SHP77 (cell line): ENCODE measurements at regions not wholly inside any gene's neighbourhood (a gene's known extent, or its start where the extent isn't known, plus 50 kb on each side); places are given as distances from the start of the nearest gene placed in this dataset.

Experiments
- DNase-seq, 2 experiments: peaks; one replicate each; lab custom pipeline; 2025; lab: John Stamatoyannopoulos, UW

DNA sequence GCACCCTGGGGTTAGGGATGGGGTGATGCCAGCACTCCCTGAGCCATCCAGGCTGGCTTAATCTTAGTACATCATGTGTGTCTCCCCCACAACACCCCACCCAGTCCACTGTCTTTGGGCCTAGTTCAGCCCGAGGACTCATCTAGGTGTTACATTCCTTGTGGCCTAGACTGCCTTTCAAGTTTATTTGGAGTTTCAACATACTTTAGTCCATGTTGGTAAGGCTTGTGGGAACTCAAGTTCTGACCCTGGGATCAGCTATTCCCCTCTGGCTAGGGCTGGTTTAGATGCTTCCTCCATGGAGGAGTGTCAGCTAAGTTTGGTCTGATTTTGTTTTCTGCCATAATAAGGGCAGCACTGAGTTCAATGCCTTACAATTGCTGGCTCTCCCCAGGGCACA, 302.4 kb downstream of the SMARCA2 start:
- DNase-seq: no peak

DNA sequence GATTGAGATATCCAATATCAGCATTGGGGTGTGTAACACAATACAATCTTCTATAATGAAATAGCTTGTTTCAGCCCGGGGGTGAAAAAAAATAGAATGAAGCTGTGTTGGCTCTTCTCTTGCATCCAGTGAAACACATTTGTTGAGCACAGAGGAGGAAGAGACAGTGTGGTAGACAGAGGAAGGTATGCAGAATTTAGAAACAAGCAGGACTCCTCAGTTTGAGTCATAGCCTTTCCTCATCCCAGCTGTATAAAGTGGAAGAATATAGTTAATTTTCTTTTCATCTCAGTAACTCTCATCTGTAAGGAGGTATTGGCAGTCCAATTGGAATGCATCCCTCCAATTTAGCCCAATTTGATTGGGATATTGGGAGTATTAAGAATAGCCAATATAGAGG, 302.2 kb upstream of the VLDLR start:
- no peak for DNase-seq

DNA sequence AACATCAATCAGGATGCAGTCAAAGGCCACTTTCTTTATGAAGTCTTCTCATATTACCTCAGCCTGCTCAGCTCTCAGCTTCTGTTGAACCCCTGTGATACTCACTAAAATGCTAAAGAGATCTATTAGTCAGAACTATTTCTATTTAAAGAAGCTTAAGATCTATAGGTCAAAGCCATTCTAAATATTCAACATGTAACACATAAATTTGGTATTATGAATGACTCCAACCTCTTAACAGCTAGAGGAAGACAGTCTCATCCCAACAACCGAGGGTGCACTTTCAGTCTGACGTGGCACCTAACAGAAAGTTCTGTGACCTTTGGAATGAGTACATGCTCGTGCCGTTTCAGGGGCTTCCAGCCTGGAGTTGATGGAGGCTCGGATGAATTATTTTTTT, 301.5 kb upstream of the VLDLR start:
- no peak for DNase-seq

DNA sequence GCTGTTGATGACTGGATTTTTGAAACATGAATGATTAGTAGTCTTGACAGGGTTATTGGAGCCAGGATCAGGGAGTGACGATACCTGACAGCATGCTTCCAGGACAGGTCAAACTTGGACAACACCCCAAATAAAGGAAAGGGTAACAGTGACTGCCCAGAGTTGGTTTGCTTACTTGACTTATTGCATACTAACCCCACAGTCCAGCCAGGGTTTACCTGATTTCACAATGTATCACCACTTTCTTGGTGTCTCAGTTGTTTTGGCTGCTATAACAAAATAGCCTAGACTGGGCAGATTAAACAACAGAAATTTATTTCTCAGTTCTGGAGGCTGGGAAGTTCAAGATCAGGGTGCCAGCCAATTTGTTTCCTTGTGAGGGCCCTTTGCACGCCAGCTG, 301.0 kb upstream of the VLDLR start:
- no peak for DNase-seq

DNA sequence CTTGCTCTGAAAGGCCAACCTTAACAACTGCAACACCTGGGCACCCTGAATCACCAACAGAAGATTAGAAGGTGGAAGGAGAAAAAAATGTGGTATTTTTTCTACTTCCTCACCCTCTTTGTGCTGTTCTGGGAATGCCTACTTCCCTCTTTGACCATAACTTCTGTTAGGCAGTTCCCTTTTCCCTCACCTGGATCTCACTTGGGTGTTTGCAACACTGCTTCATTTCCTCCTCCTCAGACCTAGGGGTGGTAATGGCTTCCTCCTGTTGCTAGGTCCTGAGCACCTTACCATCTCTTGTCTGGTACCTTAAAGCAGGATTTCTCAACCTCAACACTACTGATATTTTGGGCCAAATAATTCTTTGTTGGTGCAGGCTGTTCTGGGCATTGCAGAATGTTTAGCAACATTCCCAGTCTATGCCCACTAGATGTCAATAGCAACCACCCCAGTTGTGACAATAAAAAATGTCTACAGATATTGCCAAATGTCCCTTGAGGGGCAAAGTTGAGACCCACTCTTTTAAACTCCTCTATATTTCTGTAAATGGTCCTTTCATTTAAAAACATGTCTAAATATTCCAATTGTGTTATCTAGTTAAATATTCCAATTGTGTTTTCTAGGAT, 300.0 kb upstream of the VLDLR start:
- DNase-seq: no peak

DNA sequence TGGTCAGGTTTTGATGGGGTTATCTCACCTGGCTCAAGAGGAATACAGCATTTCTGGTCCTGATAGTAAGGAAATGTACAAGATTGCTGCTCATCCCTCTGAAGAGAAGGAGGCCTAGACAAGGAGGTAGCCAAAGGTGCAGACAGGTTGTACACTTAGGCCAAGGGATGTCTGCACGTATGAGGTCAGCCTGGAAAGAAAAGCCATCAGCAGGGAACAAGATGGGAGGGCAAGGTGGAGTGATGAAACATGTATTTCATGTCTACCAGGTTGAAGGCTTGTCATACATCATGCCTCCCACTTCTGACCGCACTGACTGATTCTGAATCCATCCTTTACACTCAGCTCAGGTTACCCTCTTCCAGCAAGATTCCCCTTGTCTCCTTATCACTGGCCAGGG, 296.8 kb upstream of the VLDLR start:
- no peak for DNase-seq

DNA sequence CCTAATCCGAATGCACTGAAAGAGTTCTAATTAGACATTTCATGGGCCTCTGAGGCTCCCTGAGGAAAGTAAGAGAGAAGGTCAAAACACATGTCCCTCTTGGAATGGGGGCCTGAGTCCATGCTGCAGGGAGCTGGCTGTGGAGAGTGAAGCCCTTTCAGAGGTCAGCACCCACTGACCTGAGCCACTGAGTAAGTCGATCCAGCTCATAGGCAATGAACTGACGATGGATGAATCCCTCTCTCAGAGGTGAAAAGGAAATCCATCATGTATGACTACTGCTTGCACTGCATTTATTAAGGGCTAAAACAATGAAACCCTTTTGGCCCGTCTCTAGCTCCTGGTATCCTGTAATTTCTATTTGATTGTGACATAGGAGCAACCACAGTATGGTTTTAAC, 288.9 kb upstream of the VLDLR start:
- no peak for DNase-seq

DNA sequence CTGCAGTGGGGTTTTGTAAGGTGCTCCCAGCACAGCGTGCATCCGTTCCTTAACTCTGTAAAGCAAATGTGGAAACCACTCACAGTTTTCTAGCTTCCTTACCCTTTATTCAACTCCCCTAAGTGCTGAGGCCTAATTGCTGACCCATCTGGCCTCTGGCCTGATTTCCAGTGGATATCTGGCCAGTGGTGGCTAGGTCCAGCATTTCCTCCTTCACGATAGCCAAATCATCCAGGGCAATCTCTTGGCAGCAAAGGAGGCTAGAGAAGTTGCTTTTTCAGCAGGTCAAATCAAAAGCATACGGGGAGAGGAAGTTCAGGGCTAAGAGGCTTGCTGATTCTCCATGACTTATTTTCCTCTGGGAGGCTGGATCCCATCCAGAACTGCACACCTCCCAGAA, 286.3 kb upstream of the VLDLR start:
- no peak for DNase-seq

DNA sequence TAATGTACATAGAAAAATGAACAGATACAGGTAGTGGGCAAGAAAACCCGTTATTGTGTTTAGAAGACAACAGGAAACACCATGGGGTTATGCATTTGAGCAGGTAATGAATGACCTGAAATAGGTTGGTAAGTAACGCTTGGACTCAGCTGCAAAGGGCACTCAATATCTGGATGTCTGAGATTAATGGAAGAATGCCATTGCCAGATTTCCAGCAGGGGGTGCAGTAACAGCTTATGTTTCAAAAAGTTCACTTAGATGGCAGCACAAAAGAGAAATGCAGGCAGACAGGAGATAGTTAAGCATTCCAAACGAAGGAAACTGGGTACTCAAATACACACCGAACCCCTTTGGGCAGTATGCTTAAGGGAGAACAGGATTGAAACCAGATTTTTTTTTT, 285.5 kb upstream of the VLDLR start:
- DNase-seq: no peak

DNA sequence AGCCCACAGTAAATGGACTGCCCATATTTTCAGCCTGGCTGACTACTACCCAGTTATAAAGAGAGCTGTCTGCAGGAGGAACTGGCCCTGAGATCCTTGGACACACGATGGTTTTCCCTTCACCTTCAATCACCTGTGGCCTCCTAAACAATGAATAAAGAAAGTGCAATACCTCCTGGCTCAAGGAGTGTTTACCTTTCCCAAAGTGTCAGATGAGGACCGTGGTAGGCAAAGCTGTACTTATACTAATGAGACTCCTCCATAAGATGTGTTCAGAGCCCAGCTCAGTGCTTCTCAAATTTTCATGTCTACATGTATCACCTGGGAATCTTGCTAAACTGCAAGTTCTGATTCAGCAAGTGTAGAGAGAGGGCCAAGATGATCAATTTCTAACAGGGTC, 284.5 kb upstream of the VLDLR start:
- DNase-seq: no peak

DNA sequence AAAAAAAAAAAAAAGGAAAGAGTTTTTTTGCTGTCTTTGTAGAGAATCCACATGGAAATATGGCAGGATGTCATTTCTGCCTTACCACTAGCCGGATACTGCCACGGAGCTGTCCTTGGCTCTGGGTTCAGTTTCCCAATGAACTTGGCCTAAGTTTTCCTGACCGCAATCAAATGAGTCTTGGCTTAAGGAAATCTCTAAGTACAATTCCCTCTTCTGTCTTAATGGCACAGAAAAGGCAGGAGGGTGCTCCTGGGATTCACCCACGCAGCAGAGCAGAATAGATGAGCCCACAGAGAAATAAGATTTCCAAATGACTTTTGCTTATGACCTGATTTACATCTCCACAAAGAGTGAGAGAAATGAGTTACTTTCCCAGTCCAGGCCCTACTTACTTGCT, 284.0 kb upstream of the VLDLR start:
- DNase-seq: no peak

DNA sequence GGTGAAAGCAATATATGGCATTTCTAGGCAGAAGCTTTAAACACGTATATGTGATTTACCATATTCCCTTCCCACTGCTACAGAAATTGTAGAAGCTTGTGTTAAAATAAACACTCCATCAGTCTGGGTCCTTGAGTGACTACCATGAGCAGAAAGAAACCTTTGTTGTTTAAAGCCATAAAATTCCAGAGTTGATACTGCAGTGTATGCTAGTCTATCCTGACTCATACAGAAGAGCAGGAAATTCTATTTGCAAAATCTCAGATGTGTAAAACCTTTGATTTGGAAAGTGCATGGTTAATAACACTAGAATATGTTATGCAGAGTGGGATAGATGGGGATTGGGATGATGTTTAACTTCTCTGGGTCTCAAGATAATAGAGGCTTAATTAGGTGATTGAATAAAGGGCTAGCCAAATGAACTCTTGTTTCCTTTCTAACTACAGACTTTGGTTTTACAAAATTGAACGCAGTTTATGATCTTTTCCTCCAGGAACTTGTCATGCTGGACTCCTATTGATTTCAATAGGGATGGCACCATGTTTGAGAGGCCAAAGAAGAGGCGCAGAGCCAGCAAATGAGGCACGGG, 282.7 kb upstream of the VLDLR start:
- no peak for DNase-seq

DNA sequence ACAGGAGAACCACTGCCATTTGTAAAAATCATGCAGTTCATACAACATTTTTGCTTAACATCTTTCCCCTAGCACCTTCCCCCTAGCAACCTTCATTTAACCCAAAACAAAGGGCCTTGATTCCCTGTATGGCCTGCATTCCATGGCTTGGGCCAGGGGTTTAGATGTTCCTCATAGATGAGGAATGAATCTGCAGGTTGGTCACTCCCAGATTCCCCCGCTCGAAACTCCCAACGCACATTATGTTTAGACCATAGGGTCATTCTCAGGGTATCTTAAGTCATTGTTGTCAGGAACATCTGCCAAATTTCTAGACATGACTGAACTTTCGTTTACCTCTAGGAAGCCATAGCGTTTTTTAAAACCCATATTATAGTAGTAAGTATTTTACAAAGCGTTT, 282.2 kb upstream of the VLDLR start:
- no peak for DNase-seq

DNA sequence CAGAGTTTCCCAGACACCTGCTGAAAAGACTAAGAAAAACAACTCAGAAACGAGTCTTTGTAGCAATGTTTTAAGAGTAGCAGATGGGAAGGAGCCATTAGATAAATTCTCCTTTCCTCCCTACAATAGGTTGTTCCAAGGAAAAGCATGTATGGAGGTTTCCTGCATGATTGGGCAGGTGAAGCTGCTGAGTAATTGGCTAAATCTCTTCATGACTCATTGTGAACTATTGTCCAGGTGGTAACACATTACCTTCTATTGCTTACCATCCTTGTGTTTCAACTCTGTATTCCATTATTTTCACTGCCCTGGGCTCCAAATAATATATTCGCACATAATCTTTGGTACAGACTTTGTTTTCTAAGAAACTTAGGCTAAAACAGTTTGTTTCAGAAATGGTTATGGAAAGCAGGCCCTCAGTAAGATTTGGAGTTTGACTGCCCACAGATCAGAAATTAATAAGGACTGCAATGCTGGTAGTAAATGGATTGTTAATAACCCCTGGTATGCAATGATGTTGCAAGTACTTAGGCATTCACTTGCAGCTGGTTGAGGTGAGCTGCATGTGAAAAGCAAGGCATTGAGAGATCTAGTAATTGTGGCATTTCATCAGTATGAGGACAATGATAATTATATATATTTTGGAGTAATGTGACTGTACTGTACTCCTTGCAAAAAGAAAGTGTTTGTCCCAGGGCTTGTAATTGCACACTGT, 281.4 kb upstream of the VLDLR start:
- DNase-seq: no peak

DNA sequence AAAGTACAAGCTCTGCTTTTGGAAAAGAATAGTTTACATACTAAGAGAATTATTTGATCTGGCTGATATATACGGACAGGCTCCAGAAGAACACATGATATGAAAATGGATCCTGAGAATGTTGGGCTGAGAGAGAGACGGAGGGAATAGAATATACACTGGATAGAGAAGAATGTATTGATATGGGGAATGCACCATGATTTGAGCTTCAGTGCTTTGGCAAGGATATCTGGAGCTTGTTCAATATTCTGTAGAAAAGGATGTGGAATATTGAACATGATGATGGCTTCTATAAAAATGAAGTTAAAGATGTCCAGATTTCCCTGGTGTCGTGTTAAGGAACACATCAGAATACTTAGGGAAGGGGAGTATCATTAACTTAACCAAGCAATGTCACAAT, 280.5 kb upstream of the VLDLR start:
- DNase-seq: no peak

DNA sequence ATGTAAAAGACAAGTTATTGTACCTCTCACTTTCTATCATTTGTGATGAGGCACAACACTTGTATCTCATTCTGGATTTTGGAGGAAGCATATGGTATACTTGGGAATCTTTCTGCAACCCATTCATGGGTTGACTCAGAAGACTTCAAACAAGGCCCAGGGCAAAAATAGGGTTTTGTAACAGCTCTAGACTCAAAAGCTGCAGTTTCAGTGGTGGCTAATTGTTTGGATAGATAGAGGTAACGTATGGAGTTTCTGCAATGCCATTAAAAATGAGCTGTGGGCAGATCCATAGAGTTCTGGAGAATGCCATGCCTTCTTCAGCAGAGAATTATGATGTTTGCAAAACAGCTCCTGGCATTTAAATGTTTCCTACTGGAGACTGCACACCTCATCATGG, 279.6 kb upstream of the VLDLR start:
- DNase-seq: no peak

DNA sequence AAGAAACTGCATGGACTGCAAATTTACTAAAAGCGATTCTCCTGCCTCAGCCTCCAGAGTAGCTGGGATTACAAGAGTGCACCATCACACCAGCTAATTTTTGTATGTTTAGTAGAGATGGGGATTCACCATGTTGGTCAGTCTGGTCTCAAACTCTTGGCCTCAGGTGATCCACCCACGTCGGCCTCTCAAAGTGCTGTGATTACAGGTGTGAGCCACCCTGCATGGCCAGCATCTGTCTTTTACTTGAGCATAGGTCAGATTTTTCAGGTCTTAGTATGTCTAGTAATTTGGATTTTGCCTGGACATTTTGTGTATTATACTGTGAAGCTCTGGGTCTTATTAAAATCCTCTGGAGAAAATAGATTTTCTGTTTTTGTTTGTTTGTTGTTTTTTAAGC, 277.8 kb upstream of the VLDLR start:
- DNase-seq: no peak

DNA sequence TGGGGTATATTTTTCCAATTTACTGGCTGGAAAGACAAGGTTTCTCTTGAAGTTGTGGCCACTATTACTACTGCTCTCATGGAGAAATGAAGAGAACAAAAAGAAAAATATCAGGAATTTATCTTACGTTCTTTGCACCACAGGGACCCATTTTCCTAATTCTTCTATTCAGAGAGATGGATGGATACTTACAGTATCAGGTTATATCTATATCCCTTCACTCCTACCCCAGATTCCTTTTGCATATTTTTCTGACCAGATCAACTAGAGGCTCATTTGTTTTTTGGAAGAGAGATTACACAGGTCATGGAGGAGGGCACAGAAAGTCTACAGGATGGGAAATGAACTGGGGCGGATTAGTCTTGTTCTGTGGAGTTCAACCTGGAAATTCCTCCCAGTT, 277.2 kb upstream of the VLDLR start:
- DNase-seq: no peak

DNA sequence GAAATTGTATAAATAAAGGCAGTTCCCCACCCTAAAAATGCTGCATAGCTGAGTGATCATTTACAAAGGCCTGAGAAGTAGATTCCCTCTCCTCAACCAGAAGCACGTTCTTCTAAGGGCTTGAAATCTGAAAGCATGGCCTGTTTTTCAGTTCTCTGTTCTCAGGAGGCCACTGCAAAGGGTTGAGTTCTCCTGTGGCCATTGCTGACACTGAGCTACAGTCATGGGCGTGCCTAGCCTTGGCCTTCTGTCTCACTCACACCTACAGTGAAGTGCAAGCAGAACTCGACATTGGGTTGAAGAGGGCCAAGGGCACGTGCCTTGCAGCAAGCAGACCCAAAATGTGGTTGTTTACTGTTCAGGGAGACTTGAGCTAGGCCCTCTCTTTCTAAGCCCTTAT, 276.6 kb upstream of the VLDLR start:
- no peak for DNase-seq

DNA sequence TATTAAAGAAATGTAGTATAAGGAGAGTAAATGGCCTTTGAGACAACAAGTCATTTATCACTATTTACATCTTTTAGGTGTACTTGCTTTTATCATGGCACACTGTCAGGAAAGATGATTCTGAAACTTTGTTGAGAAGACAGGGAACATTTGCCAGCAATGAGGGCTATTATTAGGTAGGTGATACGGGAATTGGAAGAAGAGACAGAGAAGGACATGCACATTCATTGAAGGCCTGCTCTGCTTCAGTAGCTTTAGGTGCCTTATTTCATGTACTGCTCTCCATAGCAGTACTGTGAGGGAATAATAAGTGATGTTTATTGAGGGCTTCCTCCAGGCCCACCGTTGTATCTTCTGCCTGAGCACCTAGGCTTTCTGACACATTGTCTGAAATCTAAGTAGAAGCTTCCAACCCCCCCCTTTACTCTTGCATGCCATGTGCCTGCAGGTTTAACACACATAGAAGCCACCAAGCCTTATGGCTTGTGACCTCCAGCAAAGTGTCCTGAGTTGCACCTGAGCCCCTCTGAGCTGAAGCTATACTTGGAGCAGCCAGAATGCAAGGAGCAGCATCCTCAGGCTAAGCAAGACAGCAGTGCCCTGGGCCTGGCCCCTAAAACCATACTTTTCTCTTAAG, 275.2 kb upstream of the VLDLR start:
- no peak for DNase-seq

DNA sequence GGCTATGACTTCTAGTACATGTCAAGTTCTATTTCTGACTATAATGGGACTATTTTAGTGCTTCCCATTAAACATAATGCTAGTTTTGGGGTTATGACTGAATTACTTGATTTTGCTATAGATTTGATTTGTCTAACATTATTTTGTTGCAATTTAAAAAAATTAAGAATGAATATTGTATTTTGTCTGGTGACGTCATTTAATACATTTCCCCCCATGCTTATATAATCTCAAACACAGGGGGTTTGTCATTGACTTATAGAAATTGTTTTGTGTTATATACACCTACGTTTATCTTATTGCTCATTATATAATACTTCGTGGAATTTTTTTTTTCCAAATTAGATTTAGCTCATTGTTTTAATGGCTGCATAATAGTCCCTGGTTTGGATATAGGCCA, 270.3 kb upstream of the VLDLR start:
- DNase-seq: no peak

DNA sequence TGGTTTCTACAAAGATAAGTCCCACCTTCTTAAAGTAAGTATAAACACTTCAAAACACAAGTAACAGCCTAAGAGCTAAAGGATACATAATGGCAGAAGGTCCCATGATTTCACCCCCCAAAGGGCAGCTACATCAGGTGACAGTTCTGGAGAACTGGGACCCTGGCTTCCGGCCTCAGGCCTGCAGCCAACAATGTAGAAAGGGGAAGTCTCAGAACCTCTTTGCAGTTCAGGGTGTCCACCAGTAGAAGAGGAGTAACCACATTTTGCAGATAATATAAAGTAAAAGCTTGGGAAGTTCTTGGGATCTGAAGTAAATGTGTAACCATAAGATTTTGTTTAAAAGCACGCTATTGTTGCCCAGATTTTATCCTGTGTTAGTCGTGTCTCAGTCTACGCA, 267.4 kb upstream of the VLDLR start:
- DNase-seq: no peak
